WTC11 (cell line): ENCODE measurements at regions not wholly inside any gene's neighbourhood (a gene's known extent, or its start where the extent isn't known, plus 50 kb on each side); places are given as distances from the start of the nearest gene placed in this dataset.

ENCODE experiments used
- ATAC-seq: fragments of 200-7000 bp; cut with Tn5 transposase; 2 replicates; pipeline ENCODE4 v1.10.0; 2021; ENCODE audit warnings: mild to moderate bottlenecking, moderate library complexity
- CTCF ChIA-PET: fragments of 300-600 bp; sonication (Branson Sonifier 250); formaldehyde crosslinking; loops from one replicate; lab custom pipeline; 2021; ENCODE audit warnings: antibody characterized with exemption; lab: Charles Lee
- POLR2A ChIA-PET: fragments of 350-600 bp; sonication (Branson Sonifier 250); formaldehyde crosslinking; loops from one replicate; lab custom pipeline; 2021; ENCODE audit warnings: antibody characterized with exemption; lab: Charles Lee
- DNase-seq: peaks from one replicate; pipeline ENCODE4 v3.0.0; 2021; ENCODE audit warnings: low spot score
- H3K27ac Mint-ChIP-seq: 2 replicates; pipeline ENCODE4 v1.8.0; 2021; ENCODE audit warnings: mixed read lengths
- H3K27me3 Mint-ChIP-seq: 2 replicates; pipeline ENCODE4 v1.8.0; 2021; ENCODE audit warnings: low read depth, mild to moderate bottlenecking, moderate library complexity, mixed read lengths
- H3K36me3 Mint-ChIP-seq: 2 replicates; pipeline ENCODE4 v1.8.0; 2021; ENCODE audit warnings: mixed read lengths
- H3K4me1 Mint-ChIP-seq: 2 replicates; pipeline ENCODE4 v1.8.0; 2022; ENCODE audit warnings: mixed read lengths
- H3K4me3 Mint-ChIP-seq: 2 replicates; pipeline ENCODE4 v1.8.0; 2021; ENCODE audit warnings: mild to moderate bottlenecking, moderate library complexity, mixed read lengths
- H3K9me3 Mint-ChIP-seq: 2 replicates; pipeline ENCODE4 v1.8.0; 2021; ENCODE audit warnings: mixed read lengths
- ARID4B ChIP-seq: sonication (generic); formaldehyde crosslinking; IDR thresholded peaks from 2 replicates; pipeline ENCODE4 v1.8.0; 2023; ENCODE audit warnings: missing genetic modification reagents, mild to moderate bottlenecking, borderline replicate concordance
- ATF1 ChIP-seq: sonication (generic); formaldehyde crosslinking; IDR thresholded peaks from 2 replicates; pipeline ENCODE4 v1.8.1; 2023; ENCODE audit warnings: mild to moderate bottlenecking, moderate library complexity, missing genetic modification reagents
- CBFB ChIP-seq: sonication (generic); formaldehyde crosslinking; IDR thresholded peaks from 2 replicates; pipeline ENCODE4 v1.8.1; 2022; ENCODE audit warnings: mild to moderate bottlenecking, low read depth, missing genetic modification reagents
- CTCF ChIP-seq: fragments of 200-600 bp; IDR thresholded peaks from 2 replicates; pipeline ENCODE4 v1.8.0; 2022; ENCODE audit warnings: antibody characterized with exemption
- E2F1 ChIP-seq: sonication (generic); formaldehyde crosslinking; IDR thresholded peaks from 2 replicates; pipeline ENCODE4 v1.8.0; 2022; ENCODE audit warnings: mild to moderate bottlenecking, missing genetic modification reagents
- E2F4 ChIP-seq: sonication (generic); formaldehyde crosslinking; IDR thresholded peaks from 2 replicates; pipeline ENCODE4 v1.8.1; 2022; ENCODE audit warnings: low read depth, mild to moderate bottlenecking, moderate library complexity, missing genetic modification reagents, borderline replicate concordance
- FOXP1 ChIP-seq: sonication (generic); formaldehyde crosslinking; IDR thresholded peaks from 2 replicates; pipeline ENCODE4 v1.8.0; 2022; ENCODE audit warnings: missing genetic modification reagents, mild to moderate bottlenecking, moderate library complexity, borderline replicate concordance
- GABPB1 ChIP-seq: sonication (generic); formaldehyde crosslinking; IDR thresholded peaks from 2 replicates; pipeline ENCODE4 v1.8.1; 2023; ENCODE audit warnings: mild to moderate bottlenecking, missing genetic modification reagents
- GRHL2 ChIP-seq: fragments of 250-450 bp; sonication (Bioruptor Pico); IDR thresholded peaks from 2 replicates; pipeline ENCODE4 v1.8.0; 2022; ENCODE audit warnings: mild to moderate bottlenecking, moderate library complexity; ENCODE audit not compliant: insufficient replicate concordance, severe bottlenecking
- IRF1 ChIP-seq: sonication (generic); formaldehyde crosslinking; IDR thresholded peaks from 2 replicates; pipeline ENCODE4 v1.8.0; 2023; ENCODE audit warnings: missing genetic modification reagents
- OVOL2 ChIP-seq: fragments of 250-450 bp; sonication (Bioruptor Pico); IDR thresholded peaks from 2 replicates; pipeline ENCODE4 v1.9.0; 2021; ENCODE audit warnings: mild to moderate bottlenecking, borderline replicate concordance
- PREB ChIP-seq: sonication (generic); formaldehyde crosslinking; IDR thresholded peaks from 2 replicates; pipeline ENCODE4 v1.8.1; 2022; ENCODE audit warnings: mild to moderate bottlenecking, missing genetic modification reagents, moderate library complexity, borderline replicate concordance
- PRRX2 ChIP-seq: fragments of 250-450 bp; sonication (Bioruptor Pico); IDR thresholded peaks from 2 replicates; pipeline ENCODE4 v1.8.0; 2021; ENCODE audit warnings: mild to moderate bottlenecking
- STAT6 ChIP-seq: sonication (generic); formaldehyde crosslinking; conservative IDR thresholded peaks from 2 replicates; pipeline ENCODE4 v1.8.1; 2023; ENCODE audit warnings: mild to moderate bottlenecking, low read depth, missing genetic modification reagents, moderate library complexity
- USF1 ChIP-seq: sonication (generic); formaldehyde crosslinking; IDR thresholded peaks from 2 replicates; pipeline ENCODE4 v1.8.0; 2022; ENCODE audit warnings: mild to moderate bottlenecking, missing genetic modification reagents
- ZNF232 ChIP-seq: sonication (generic); formaldehyde crosslinking; IDR thresholded peaks from 2 replicates; pipeline ENCODE4 v1.8.0; 2022; ENCODE audit warnings: mild to moderate bottlenecking, missing genetic modification reagents

GRCh38 chr13:69008499-69008898, 1099.1 kb upstream of the ATXN8OS start:
- no peak for DNase-seq
- no peak for ATAC-seq
- H3K27ac Mint-ChIP-seq: no peak overlapping the region
- ChIA-PET POLR2A (no interaction called here), CTCF (no interaction called here)
- TF ChIP-seq FOXP1 (CRISPR knock-in tag): no peak
- H3K27me3 Mint-ChIP-seq: no peaks in the 10 kb centered on the region
- peaks cover 17% of the 10 kb centered on the region for H3K4me1 Mint-ChIP-seq
- no peak overlapping the region for H3K4me3 Mint-ChIP-seq
- H3K36me3 Mint-ChIP-seq: no peaks in the 10 kb centered on the region
- peaks cover 4% of the 10 kb centered on the region for H3K9me3 Mint-ChIP-seq

GRCh38 chr13:68998056-68998455, 1109.6 kb upstream of the ATXN8OS start:
- no peak for DNase-seq
- H3K36me3 Mint-ChIP-seq: peaks cover 24% of the 10 kb centered on the region
- no peaks in the 10 kb centered on the region for H3K27me3 Mint-ChIP-seq
- peaks cover 30% of the 10 kb centered on the region for H3K9me3 Mint-ChIP-seq
- peak overlapping the region; percentile 33; the same call in 1 of the 2 replicates for H3K27ac Mint-ChIP-seq
- ATAC-seq: no peak
- H3K4me3 Mint-ChIP-seq: no peak overlapping the region
- peaks cover 23% of the 10 kb centered on the region for H3K4me1 Mint-ChIP-seq
- TF ChIP-seq PREB (CRISPR knock-in tag) (no peak), ZNF232 (CRISPR knock-in tag) (no peak), IRF1 (no peak), STAT6 (CRISPR knock-in tag) (no peak), ATF1 (CRISPR knock-in tag) (no peak), E2F4 (CRISPR knock-in tag) (no peak), PRRX2 (no peak), CBFB (CRISPR knock-in tag) (no peak), CTCF (no peak), GABPB1 (CRISPR knock-in tag) (no peak), GRHL2 (no peak), OVOL2 (CRISPR knock-in tag) (no peak), USF1 (CRISPR knock-in tag) (no peak)
- POLR2A ChIA-PET: no interaction called here
- CTCF ChIA-PET: no interaction called here

- Mint-ChIP-seq H3K27me3 (no peaks in the 10 kb centered on the region), H3K27ac (no peak overlapping the region), H3K4me3 (no peak overlapping the region), H3K4me1 (peaks cover 23% of the 10 kb centered on the region), H3K9me3 (peaks cover 16% of the 10 kb centered on the region), H3K36me3 (peaks cover 15% of the 10 kb centered on the region)
- ATAC-seq: no peak
- no peak for DNase-seq
- ChIA-PET POLR2A (no interaction called here), CTCF (no interaction called here)
- TF ChIP-seq OVOL2 (CRISPR knock-in tag) (no peak), ARID4B (CRISPR knock-in tag) (no peak), E2F1 (CRISPR knock-in tag) (no peak)
These were observed 1111.0 kb upstream of the ATXN8OS start for GRCh38 chr13:68996668-68997025.
